H1 (cell line): ENCODE measurements at regions not wholly inside any gene's neighbourhood (a gene's known extent, or its start where the extent isn't known, plus 50 kb on each side); places are given as distances from the start of the nearest gene placed in this dataset.

ENCODE experiments used
- CTCF ChIA-PET: fragments of 300-600 bp; sonication (Branson Sonifier 250); formaldehyde crosslinking; loops from one replicate; lab custom pipeline; 2021; ENCODE audit not compliant: partially characterized antibody; lab: Charles Lee
- POLR2A ChIA-PET: fragments of 300-600 bp; sonication (Branson Sonifier 250); formaldehyde crosslinking; loops from one replicate; lab custom pipeline; 2021; ENCODE audit warnings: inconsistent platforms; ENCODE audit not compliant: partially characterized antibody; lab: Charles Lee
- DNase-seq, 2 experiments: peaks; one replicate each; pipeline versions ENCODE4 v3.0.0 to v3.0.0-alpha.2; 2010 to 2022; ENCODE audit warnings: low spot score in 2 of 2, low read depth in 1 of 2, mixed read lengths in 1 of 2
- FAIRE-seq: peaks from 2 replicates; lab custom pipeline; 2011; peaks lifted over from hg19 to GRCh38; lab: Jason Lieb, UNC
- H2AFZ ChIP-seq: 2 replicates; pipeline ENCODE4 v1.8.1; 2012; ENCODE audit warnings: low read length, inconsistent platforms
- H2AK5ac ChIP-seq: 2 replicates; pipeline ENCODE4 v1.6.1; 2013; ENCODE audit warnings: low read depth, low read length
- H2BK120ac ChIP-seq: replicated peaks from 2 replicates; pipeline ENCODE3; 2013; ENCODE audit warnings: low read depth, low read length, inconsistent platforms
- H2BK12ac ChIP-seq: 2 replicates; pipeline ENCODE4 v1.6.1; 2013; ENCODE audit warnings: low read depth, low read length
- H2BK15ac ChIP-seq: 2 replicates; pipeline ENCODE4 v1.6.1; 2013; ENCODE audit warnings: low read length
- H2BK20ac ChIP-seq: 2 replicates; pipeline ENCODE4 v1.6.1; 2013; ENCODE audit warnings: low read length
- H2BK5ac ChIP-seq: 2 replicates; pipeline ENCODE4 v1.6.1; 2013; ENCODE audit warnings: low read depth, low read length
- H3K14ac ChIP-seq: 2 replicates; pipeline ENCODE4 v1.6.1; 2013; ENCODE audit warnings: inconsistent platforms; ENCODE audit not compliant: insufficient read length
- H3K18ac ChIP-seq: 2 replicates; pipeline ENCODE4 v1.6.1; 2013; ENCODE audit warnings: low read length; ENCODE audit errors: extremely low read depth
- H3K23ac ChIP-seq: 2 replicates; pipeline ENCODE4 v1.6.1; 2013; ENCODE audit warnings: inconsistent platforms; ENCODE audit not compliant: insufficient read length
- H3K23me2 ChIP-seq: 2 replicates; pipeline ENCODE4 v1.6.1; 2013; ENCODE audit warnings: low read depth, low read length
- H3K27ac ChIP-seq: 2 replicates; pipeline ENCODE4 v1.6.1; 2011; ENCODE audit warnings: low read depth, low read length, inconsistent platforms
- H3K27me3 ChIP-seq, 4 experiments: replicated peaks in 1 of 4; 1 replicate in 1 of 4; 2 replicates in 3 of 4; pipeline versions ENCODE4 v1.6.1 to v1.8.1; 2011 to 2013; ENCODE audit warnings: low read length in 3 of 4, mild to moderate bottlenecking in 3 of 4, inconsistent platforms in 2 of 4, mixed read lengths in 2 of 4, moderate library complexity in 1 of 4; ENCODE audit not compliant: control insufficient read depth in 3 of 4, insufficient read depth in 3 of 4; ENCODE audit errors: extremely low read depth in 1 of 4
- H3K36me3 ChIP-seq, 4 experiments: 2 replicates each; pipeline versions ENCODE4 v1.6.1 to v1.8.1; 2011 to 2013; ENCODE audit warnings: mild to moderate bottlenecking in 4 of 4, low read length in 3 of 4, moderate library complexity in 2 of 4, control low read depth in 1 of 4, inconsistent platforms in 1 of 4; ENCODE audit not compliant: insufficient read depth in 4 of 4, control insufficient read depth in 2 of 4
- H3K4ac ChIP-seq: replicated peaks from 2 replicates; pipeline ENCODE3; 2013; ENCODE audit warnings: low read length, low read depth, mixed read lengths, inconsistent platforms; ENCODE audit not compliant: insufficient read length
- H3K4me1 ChIP-seq, 4 experiments: replicated peaks in 1 of 4; 1 replicate in 1 of 4; 2 replicates in 3 of 4; pipeline versions ENCODE4 v1.6.1 to v1.8.1; 2011 to 2013; ENCODE audit warnings: low read length in 3 of 4, inconsistent platforms in 2 of 4, mixed read lengths in 1 of 4; ENCODE audit not compliant: insufficient read depth in 4 of 4, control insufficient read depth in 3 of 4
- H3K4me2 ChIP-seq, 2 experiments: 2 replicates each; pipeline versions ENCODE4 v1.6.1 to v1.8.1; 2011 to 2013; ENCODE audit warnings: low read depth in 2 of 2, low read length in 2 of 2, control low read depth in 1 of 2, inconsistent platforms in 1 of 2, mild to moderate bottlenecking in 1 of 2; ENCODE audit not compliant: insufficient read depth in 1 of 2
- H3K4me3 ChIP-seq, 4 experiments: fragments of 200-600, 300-600 bp in 1 of 4; sonication (generic), shearing (Covaris generic), sonication (Bioruptor Twin) in 1 of 4; 2 replicates each; pipeline versions ENCODE4 v1.5.1 to v1.8.1; 2011 to 2016; ENCODE audit warnings: low read length in 4 of 4, low read depth in 3 of 4, control low read depth in 2 of 4, inconsistent platforms in 2 of 4, mild to moderate bottlenecking in 2 of 4, mixed read lengths in 1 of 4, moderate library complexity in 1 of 4; ENCODE audit not compliant: insufficient read depth in 2 of 4; ENCODE audit errors: extremely low read depth in 1 of 4
- H3K56ac ChIP-seq: replicated peaks from 2 replicates; pipeline ENCODE3; 2013; ENCODE audit warnings: low read depth, mild to moderate bottlenecking, mixed read lengths, low read length, inconsistent platforms; ENCODE audit not compliant: insufficient read length
- H3K79me1 ChIP-seq: 2 replicates; pipeline ENCODE4 v1.6.1; 2013; ENCODE audit warnings: low read depth, low read length, control low read depth
- H3K79me2 ChIP-seq, 2 experiments: 2 replicates each; pipeline versions ENCODE4 v1.6.1 to v1.8.1; 2012 to 2013; ENCODE audit warnings: low read length in 2 of 2, mild to moderate bottlenecking in 2 of 2, inconsistent platforms in 1 of 2; ENCODE audit not compliant: insufficient read depth in 2 of 2, control insufficient read depth in 1 of 2
- H3K9ac ChIP-seq, 4 experiments: replicated peaks in 1 of 4; 1 replicate in 1 of 4; 2 replicates in 3 of 4; pipeline versions ENCODE4 v1.6.1 to v1.8.1; 2011 to 2013; ENCODE audit warnings: low read depth in 3 of 4, low read length in 3 of 4, control low read depth in 2 of 4, mild to moderate bottlenecking in 2 of 4, moderate library complexity in 2 of 4, inconsistent platforms in 1 of 4; ENCODE audit errors: extremely low read depth in 1 of 4
- H3K9me3 ChIP-seq, 2 experiments: 2 replicates each; pipeline versions ENCODE4 v1.6.1 to v1.8.1; 2012 to 2013; ENCODE audit warnings: mild to moderate bottlenecking in 2 of 2, moderate library complexity in 2 of 2, control low read depth in 1 of 2, inconsistent platforms in 1 of 2, low read depth in 1 of 2, low read length in 1 of 2, mixed read lengths in 1 of 2; ENCODE audit not compliant: insufficient read depth in 2 of 2
- H4K20me1 ChIP-seq, 2 experiments: replicated peaks in 1 of 2; 2 replicates each; pipeline versions ENCODE3 to v1.8.1; 2011 to 2013; ENCODE audit warnings: inconsistent platforms in 2 of 2, low read length in 2 of 2, mild to moderate bottlenecking in 1 of 2; ENCODE audit not compliant: insufficient read depth in 2 of 2, control insufficient read depth in 1 of 2
- H4K5ac ChIP-seq: 2 replicates; pipeline ENCODE4 v1.6.1; 2013; ENCODE audit warnings: low read length, low read depth, mixed read lengths, inconsistent platforms; ENCODE audit not compliant: insufficient read length
- H4K8ac ChIP-seq: 2 replicates; pipeline ENCODE4 v1.8.0; 2013; ENCODE audit warnings: mild to moderate bottlenecking, moderate library complexity, low read length, inconsistent platforms; ENCODE audit not compliant: insufficient read depth; ENCODE audit errors: extremely low read depth
- H4K91ac ChIP-seq: replicated peaks from 2 replicates; pipeline ENCODE3; 2013; ENCODE audit warnings: low read length, mixed read lengths, inconsistent platforms; ENCODE audit not compliant: insufficient read length
- BRCA1 ChIP-seq: IDR thresholded peaks from 2 replicates; pipeline ENCODE4 v1.6.1; 2012; ENCODE audit warnings: low read depth, low read length, improper control_type of control experiment
- CHD2 ChIP-seq: IDR thresholded peaks from 2 replicates; pipeline ENCODE4 v1.6.1; 2012; ENCODE audit warnings: low read length, improper control_type of control experiment
- CREB1 ChIP-seq: IDR thresholded peaks from 2 replicates; pipeline ENCODE4 v1.6.1; 2012; ENCODE audit warnings: inconsistent platforms
- CTCF ChIP-seq, 3 experiments: IDR thresholded peaks; 1 replicate in 2 of 3; 2 replicates in 1 of 3; pipeline versions ENCODE4 v1.5.1 to v1.6.1; 2011; ENCODE audit warnings: low read length in 3 of 3, mild to moderate bottlenecking in 3 of 3, inconsistent platforms in 2 of 3, low read depth in 1 of 3, moderate library complexity in 1 of 3; ENCODE audit not compliant: insufficient read depth in 1 of 3; ENCODE audit errors: control extremely low read depth in 1 of 3
- EP300 ChIP-seq, 2 experiments: IDR thresholded peaks; 1 replicate in 1 of 2; 2 replicates in 1 of 2; pipeline ENCODE4 v1.6.1; 2011 to 2012; ENCODE audit warnings: low read depth in 2 of 2, low read length in 2 of 2, mild to moderate bottlenecking in 2 of 2, borderline replicate concordance in 1 of 2, inconsistent platforms in 1 of 2, moderate library complexity in 1 of 2
- HDAC2 ChIP-seq, 2 experiments: fragments of 300-600 bp in 1 of 2; sonication (generic) in 1 of 2; IDR thresholded peaks; 2 replicates each; pipeline ENCODE4 v1.6.1; 2011 to 2012; ENCODE audit warnings: low read depth in 2 of 2, low read length in 2 of 2, mild to moderate bottlenecking in 2 of 2, moderate library complexity in 2 of 2, borderline replicate concordance in 1 of 2, inconsistent platforms in 1 of 2
- RXRA ChIP-seq: IDR thresholded peaks from 2 replicates; pipeline ENCODE4 v1.6.1; 2011; ENCODE audit warnings: low read depth, mild to moderate bottlenecking, low read length, moderate library complexity; ENCODE audit not compliant: insufficient read depth
- SIX5 ChIP-seq: IDR thresholded peaks from 2 replicates; pipeline ENCODE4 v1.6.1; 2011; ENCODE audit warnings: mild to moderate bottlenecking, low read depth, low read length
- TEAD4 ChIP-seq: IDR thresholded peaks from 2 replicates; pipeline ENCODE4 v1.6.1; 2012; ENCODE audit warnings: low read depth, low read length, inconsistent platforms, mixed read lengths
- WGBS, 2 experiments: shearing (Covaris generic) in 1 of 2; methylation state at CpG; one replicate each; pipeline versions ENCODE4 v1.1.6 to v1.1.7; 2013 to 2015; ENCODE audit warnings: low lambda C conversion rate in 2 of 2, mixed read lengths in 2 of 2, inconsistent platforms in 1 of 2, low coverage in 1 of 2, missing lambda C conversion rate in 1 of 2; ENCODE audit not compliant: insufficient replicate concordance in 2 of 2, insufficient coverage in 1 of 2, insufficient read length in 1 of 2; ENCODE audit errors: extremely low coverage in 1 of 2, missing lambda C conversion rate in 1 of 2; 5-methylcytosine and 5-hydroxymethylcytosine counted together

- no peaks in the 10 kb centered on the region for H3K27me3 ChIP-seq
- no peak overlapping the region for H3K9ac ChIP-seq
- H3K23me2 ChIP-seq = no peaks in the 10 kb centered on the region
- no peaks in the 10 kb centered on the region for H3K9me3 ChIP-seq
- H3K4me3 ChIP-seq = no peak overlapping the region
- H3K4me2 ChIP-seq = no peak overlapping the region
- H4K20me1 ChIP-seq = no peaks in the 10 kb centered on the region
- no peak overlapping the region for H4K5ac ChIP-seq
- POLR2A ChIA-PET = no interaction called here
- H2AK5ac ChIP-seq = no peak overlapping the region
- no peaks in the 10 kb centered on the region for H3K79me1 ChIP-seq
- no peak overlapping the region for H3K56ac ChIP-seq
- H3K4ac ChIP-seq = no peak overlapping the region
- H2BK12ac ChIP-seq = no peak overlapping the region
- H2BK15ac ChIP-seq = no peak overlapping the region
- H2BK5ac ChIP-seq = no peak overlapping the region
- TF ChIP-seq CHD2 (no peak), BRCA1 (no peak), TEAD4 (no peak), HDAC2 (IDR thresholded peaks at IDR 0.05; ENCODE audit: borderline replicate concordance in 1 of 2, low read depth in 2 of 2, low read length in 2 of 2) (no peak), SIX5 (no peak), CTCF (IDR thresholded peaks at IDR 0.05; ENCODE audit: control extremely low read depth in 1 of 3, insufficient read depth in 1 of 3, low read depth in 1 of 3, low read length in 3 of 3) (no peak), EP300 (IDR thresholded peaks at IDR 0.05; ENCODE audit: borderline replicate concordance in 1 of 2, low read depth in 2 of 2, low read length in 2 of 2) (no peak), CREB1 (no peak), RXRA (no peak)
- H3K79me2 ChIP-seq = no peaks in the 10 kb centered on the region
- DNase-seq = no peak
- no peak overlapping the region for H3K18ac ChIP-seq
- H3K36me3 ChIP-seq = no peaks in the 10 kb centered on the region
- H2BK120ac ChIP-seq = no peak overlapping the region
- CTCF ChIA-PET = no interaction called here
- 97% methylated on average over 3 of the region's 3 CpGs; no CpG with 5 or more reads in 1 of the 2 experiments for WGBS, 2 experiments
- H4K91ac ChIP-seq = no peak overlapping the region
- no peak overlapping the region for H2BK20ac ChIP-seq
- no peak overlapping the region for H2AFZ ChIP-seq
- no peaks in the 10 kb centered on the region for H3K4me1 ChIP-seq
- no peak overlapping the region for H3K14ac ChIP-seq
- H4K8ac ChIP-seq = no peak overlapping the region
- no peak for FAIRE-seq
- no peak overlapping the region for H3K23ac ChIP-seq
- no peak overlapping the region for H3K27ac ChIP-seq
Observed at GRCh38 chr12:41892302-41892701, 252.4 kb downstream of the GXYLT1 start.
